MM.1S (cell line): ENCODE measurements at regions not wholly inside any gene's neighbourhood (a gene's known extent, or its start where the extent isn't known, plus 50 kb on each side); places are given as distances from the start of the nearest gene placed in this dataset.

ENCODE experiments used
- CTCF ChIP-seq: fragments of 300-600 bp; sonication (generic); IDR thresholded peaks from 2 replicates; pipeline ENCODE4 v1.5.1; 2016; ENCODE audit warnings: antibody characterized with exemption, low read length, mixed read lengths
- EZH2 ChIP-seq: fragments of 300-600 bp; sonication (generic); optimal IDR thresholded peaks from 2 replicates; pipeline ENCODE3; 2017; ENCODE audit warnings: low read depth, mild to moderate bottlenecking, antibody characterized with exemption, low read length, mixed read lengths

- TF ChIP-seq CTCF (no peak), EZH2 (no peak)
These were observed 331.3 kb upstream of the EEF2KMT start for GRCh38 chr16:5428932-5429331.
